ENCODE measurements at regions not wholly inside any gene's neighbourhood (a gene's known extent, or its start where the extent isn't known, plus 50 kb on each side); places are given as distances from the start of the nearest gene placed in this dataset.

DNA sequence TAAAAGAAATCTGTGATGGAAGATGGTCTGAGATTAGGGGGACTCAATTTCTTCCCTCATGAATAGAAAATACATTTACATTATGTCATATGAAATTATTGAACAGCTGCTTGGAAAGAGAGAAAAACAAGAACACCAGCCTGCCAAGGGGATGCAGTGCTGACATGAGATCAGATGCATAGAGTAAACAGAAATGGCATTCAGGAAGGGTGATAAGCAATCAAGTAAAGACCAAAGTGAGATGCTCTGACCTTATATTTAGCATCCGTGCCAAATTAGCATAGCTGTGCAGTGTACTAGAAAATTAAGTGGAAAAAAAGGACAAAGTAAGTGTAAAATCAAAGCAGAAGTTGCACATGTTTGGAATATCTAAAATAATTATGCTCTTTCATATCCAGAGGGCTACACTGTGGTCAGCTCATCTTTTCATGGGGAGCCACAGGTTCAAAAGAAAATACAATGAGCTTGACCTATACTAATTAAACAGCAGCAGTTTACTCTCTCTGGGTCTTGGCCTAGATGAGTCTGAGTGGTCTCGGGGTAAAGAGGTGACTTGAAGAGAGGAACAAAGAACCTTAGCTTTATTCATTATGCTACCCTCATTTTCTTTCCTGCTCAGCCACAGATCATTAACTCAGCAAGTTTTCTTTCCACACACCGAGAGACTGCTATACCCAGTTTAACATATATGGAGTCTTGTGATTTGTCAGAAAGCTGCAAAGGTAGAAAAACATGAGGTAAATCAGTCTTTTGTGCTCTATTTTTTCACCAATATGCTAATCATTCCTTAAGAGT, 359.4 kb upstream of the FOXG1 start:
- TF ChIP-seq YY1 (tag by site-specific recombination; IDR thresholded peaks at IDR 0.05) (no peak), ZBTB20 (tag by site-specific recombination; IDR thresholded peaks at IDR 0.05) (no peak), ZNF239 (tag by site-specific recombination; IDR thresholded peaks at IDR 0.05) (no peak), CTCF (tag by site-specific recombination; IDR thresholded peaks at IDR 0.05) (no peak), ZNF24 (tag by site-specific recombination; IDR thresholded peaks at IDR 0.05) (no peak), ZNF623 (tag by site-specific recombination; IDR thresholded peaks at IDR 0.05) (no peak)

Data from HEK293 (cell line).